IMR-90 (cell line): ENCODE measurements at regions not wholly inside any gene's neighbourhood (a gene's known extent, or its start where the extent isn't known, plus 50 kb on each side); places are given as distances from the start of the nearest gene placed in this dataset.

Experiments used
- ATAC-seq: fragments of 200-7000 bp; cut with Tn5 transposase; 2 replicates; pipeline ENCODE4 v1.9.1; 2020; ENCODE audit warnings: low read depth, mild to moderate bottlenecking, moderate library complexity
- BruUV-seq: library from RNA; stranded (reverse); fragments of 400-500 nt; replicated peaks from 2 replicates; lab custom pipeline; 2021; lab: Mats Ljungman, UMichigan
- CTCF ChIA-PET: fragments of 300-600 bp; formaldehyde crosslinking; extraction: SDS; loops from one replicate; lab custom pipeline; 2021; ENCODE audit warnings: antibody characterized with exemption; lab: Yijun Ruan, JAX
- POLR2A ChIA-PET: fragments of 300-600 bp; sonication (Branson Sonifier 250); formaldehyde crosslinking; loops from one replicate; lab custom pipeline; 2022; ENCODE audit warnings: antibody characterized with exemption; ENCODE audit not compliant: unreplicated experiment; lab: Charles Lee
- DNase-seq: peaks from one replicate; pipeline ENCODE4 v3.0.0; 2013
- H2AFZ ChIP-seq: replicated peaks from 2 replicates; pipeline ENCODE3; 2013; ENCODE audit warnings: low read length, mild to moderate bottlenecking; ENCODE audit not compliant: poor library complexity
- H2AK5ac ChIP-seq: 2 replicates; pipeline ENCODE4 v1.6.1; 2013; ENCODE audit warnings: low read depth, low read length, inconsistent platforms
- H2AK9ac ChIP-seq: replicated peaks from 2 replicates; pipeline ENCODE3; 2013; ENCODE audit warnings: mild to moderate bottlenecking, low read depth, low read length, moderate library complexity; ENCODE audit not compliant: poor library complexity
- H2BK120ac ChIP-seq: 2 replicates; pipeline ENCODE4 v1.6.1; 2013; ENCODE audit warnings: low read depth, low read length, inconsistent platforms
- H2BK15ac ChIP-seq: 3 replicates; pipeline ENCODE4 v1.6.1; 2013; ENCODE audit warnings: low read depth, low read length, inconsistent platforms
- H2BK20ac ChIP-seq: 2 replicates; pipeline ENCODE4 v1.6.1; 2013; ENCODE audit warnings: low read depth, mild to moderate bottlenecking, inconsistent platforms, low read length, moderate library complexity
- H2BK5ac ChIP-seq: 2 replicates; pipeline ENCODE4 v1.6.1; 2013; ENCODE audit warnings: mild to moderate bottlenecking, low read depth, low read length, inconsistent platforms; ENCODE audit not compliant: poor library complexity, severe bottlenecking
- H3K14ac ChIP-seq: replicated peaks from 2 replicates; pipeline ENCODE4 v1.6.1; 2013; ENCODE audit warnings: low read depth, low read length, inconsistent platforms
- H3K18ac ChIP-seq: 2 replicates; pipeline ENCODE4 v1.6.1; 2013; ENCODE audit warnings: low read depth, low read length, control low read depth
- H3K23ac ChIP-seq: 2 replicates; pipeline ENCODE4 v1.6.1; 2013; ENCODE audit warnings: low read depth, low read length, inconsistent platforms
- H3K27ac ChIP-seq: 2 replicates; pipeline ENCODE4 v1.5.1; 2013; ENCODE audit warnings: mild to moderate bottlenecking, control low read depth, low read length; ENCODE audit not compliant: insufficient read depth
- H3K27me3 ChIP-seq: 2 replicates; pipeline ENCODE4 v1.6.1; 2013; ENCODE audit warnings: low read length; ENCODE audit not compliant: control insufficient read depth, insufficient read depth
- H3K36me3 ChIP-seq: 2 replicates; pipeline ENCODE4 v1.6.1; 2013; ENCODE audit warnings: low read length, mixed read lengths; ENCODE audit not compliant: control insufficient read depth, insufficient read depth
- H3K4ac ChIP-seq: 2 replicates; pipeline ENCODE4 v1.6.1; 2013; ENCODE audit warnings: low read depth, low read length, inconsistent platforms
- H3K4me1 ChIP-seq: 2 replicates; pipeline ENCODE4 v1.6.1; 2013; ENCODE audit warnings: low read length, mixed read lengths; ENCODE audit not compliant: control insufficient read depth, insufficient read depth
- H3K4me2 ChIP-seq: 2 replicates; pipeline ENCODE4 v1.6.1; 2013; ENCODE audit warnings: low read depth, mild to moderate bottlenecking, control low read depth, low read length, moderate library complexity
- H3K4me3 ChIP-seq: 2 replicates; pipeline ENCODE4 v1.5.1; 2013; ENCODE audit warnings: low read depth, mild to moderate bottlenecking, control low read depth, low read length, moderate library complexity; ENCODE audit not compliant: insufficient read depth
- H3K56ac ChIP-seq: 2 replicates; pipeline ENCODE4 v1.6.1; 2013; ENCODE audit warnings: low read length, inconsistent platforms; ENCODE audit not compliant: insufficient read depth; ENCODE audit errors: extremely low read depth
- H3K79me1 ChIP-seq, 2 experiments: 2 replicates each; pipeline ENCODE4 v1.6.1; 2013; ENCODE audit warnings: low read length in 2 of 2, inconsistent platforms in 1 of 2, low read depth in 1 of 2
- H3K9ac ChIP-seq: 2 replicates; pipeline ENCODE4 v1.6.1; 2013; ENCODE audit warnings: low read depth, low read length, control low read depth
- H3K9me1 ChIP-seq: 2 replicates; pipeline ENCODE4 v1.6.1; 2013; ENCODE audit warnings: low read length, inconsistent platforms; ENCODE audit not compliant: insufficient read depth
- H3K9me3 ChIP-seq: 2 replicates; pipeline ENCODE4 v1.6.1; 2013; ENCODE audit warnings: low read length; ENCODE audit not compliant: control insufficient read depth, insufficient read depth
- H4K20me1 ChIP-seq: 2 replicates; pipeline ENCODE4 v1.6.1; 2013; ENCODE audit warnings: low read length, inconsistent platforms; ENCODE audit not compliant: insufficient read depth
- H4K5ac ChIP-seq: 2 replicates; pipeline ENCODE4 v1.6.1; 2013; ENCODE audit warnings: mild to moderate bottlenecking, low read depth, low read length, control low read depth
- H4K8ac ChIP-seq, 2 experiments: 2 replicates each; pipeline ENCODE4 v1.6.1; 2013; ENCODE audit warnings: low read depth in 2 of 2, low read length in 2 of 2, control low read depth in 1 of 2, inconsistent platforms in 1 of 2
- H4K91ac ChIP-seq: 2 replicates; pipeline ENCODE4 v1.6.1; 2013; ENCODE audit warnings: low read depth, low read length, inconsistent platforms; ENCODE audit not compliant: insufficient read depth
- BHLHE40 ChIP-seq: fragments of 150-350 bp; IDR thresholded peaks from 2 replicates; pipeline ENCODE4 v1.6.1; 2016; ENCODE audit warnings: mild to moderate bottlenecking, low read depth, low read length
- CEBPB ChIP-seq: IDR thresholded peaks from 2 replicates; pipeline ENCODE4 v1.6.1; 2012; ENCODE audit warnings: low read depth, low read length, improper control_type of control experiment
- CHD1 ChIP-seq: IDR thresholded peaks from 2 replicates; pipeline ENCODE4 v1.6.1; 2012; ENCODE audit warnings: low read depth, low read length, improper control_type of control experiment
- CTCF ChIP-seq: conservative IDR thresholded peaks from 2 replicates; pipeline ENCODE4 v1.5.1; 2012; ENCODE audit warnings: mild to moderate bottlenecking, low read depth, low read length, improper control_type of control experiment
- ELK1 ChIP-seq: fragments of 150-350 bp; IDR thresholded peaks from 2 replicates; pipeline ENCODE4 v1.6.1; 2016; ENCODE audit warnings: low read depth, mild to moderate bottlenecking, low read length, moderate library complexity, borderline replicate concordance
- FOS ChIP-seq: fragments of 150-350 bp; IDR thresholded peaks from 2 replicates; pipeline ENCODE4 v1.6.1; 2016; ENCODE audit warnings: low read depth, low read length
- MAFK ChIP-seq: IDR thresholded peaks from 2 replicates; pipeline ENCODE4 v1.6.1; 2012; ENCODE audit warnings: low read depth, low read length, improper control_type of control experiment
- MAZ ChIP-seq: IDR thresholded peaks from 2 replicates; pipeline ENCODE4 v1.6.1; 2012; ENCODE audit warnings: low read depth, mild to moderate bottlenecking, low read length, improper control_type of control experiment, moderate library complexity, borderline replicate concordance
- MXI1 ChIP-seq: IDR thresholded peaks from 2 replicates; pipeline ENCODE4 v1.6.1; 2012; ENCODE audit warnings: low read depth, mild to moderate bottlenecking, low read length, moderate library complexity, borderline replicate concordance
- NFE2L2 ChIP-seq: fragments of 150-350 bp; IDR thresholded peaks from 2 replicates; pipeline ENCODE4 v1.6.1; 2016; ENCODE audit warnings: low read depth, mild to moderate bottlenecking, low read length
- POLR2A ChIP-seq: IDR thresholded peaks from 2 replicates; pipeline ENCODE4 v1.6.1; 2012; ENCODE audit warnings: mild to moderate bottlenecking, low read depth, low read length
- RAD21 ChIP-seq: IDR thresholded peaks from 2 replicates; pipeline ENCODE4 v1.6.1; 2012; ENCODE audit warnings: low read length, improper control_type of control experiment
- RCOR1 ChIP-seq: IDR thresholded peaks from 2 replicates; pipeline ENCODE4 v1.6.1; 2012; ENCODE audit warnings: mild to moderate bottlenecking, low read length, improper control_type of control experiment; ENCODE audit not compliant: insufficient replicate concordance
- RFX5 ChIP-seq: IDR thresholded peaks from 2 replicates; pipeline ENCODE4 v1.8.0; 2012; ENCODE audit warnings: low read depth, mild to moderate bottlenecking, low read length, moderate library complexity
- SMC3 ChIP-seq: fragments of 150-350 bp; IDR thresholded peaks from 2 replicates; pipeline ENCODE4 v1.6.1; 2016; ENCODE audit warnings: low read depth, mild to moderate bottlenecking, antibody characterized with exemption, low read length, moderate library complexity
- USF2 ChIP-seq: fragments of 150-350 bp; IDR thresholded peaks from 2 replicates; pipeline ENCODE4 v1.6.1; 2017; ENCODE audit warnings: mild to moderate bottlenecking, antibody characterized with exemption, low read length, low read depth
- WGBS, 2 experiments: methylation state at CpG; one replicate each; pipeline versions ENCODE4 v1.1.5 to v1.1.7; 2013; ENCODE audit warnings: missing lambda C conversion rate in 2 of 2; ENCODE audit not compliant: insufficient read length in 1 of 2; ENCODE audit errors: extremely low coverage in 2 of 2; 5-methylcytosine and 5-hydroxymethylcytosine counted together
- dilution Hi-C: fragments of 300-500 bp; cut with HindIII; formaldehyde crosslinking; loops from one replicate; pipeline ENCODE4 v1.14.3; 2018; ENCODE audit warnings: low sequenced_read_pairs; ENCODE audit not compliant: unreplicated experiment
- in situ Hi-C: fragments of 300-500 bp; cut with MboI; formaldehyde crosslinking; loops from 3 replicates; pipeline ENCODE4 v1.14.3; 2019; ENCODE audit warnings: low sequenced_read_pairs, inconsistent platforms, mixed read lengths
- intact Hi-C: fragments of 100-400 bp; cut with micrococcal nuclease; formaldehyde crosslinking; loops from 2 replicates; pipeline ENCODE4 v1.10.0; 2022

- no peak for ATAC-seq
- DNase-seq = no peak
- H2AK9ac ChIP-seq = no peak overlapping the region
- no peak overlapping the region for H3K4me3 ChIP-seq
- H3K23ac ChIP-seq = no peak overlapping the region
- H3K4ac ChIP-seq = no peak overlapping the region
- H3K9ac ChIP-seq = no peak overlapping the region
- in situ Hi-C loops (no loop called here), intact Hi-C loops (no loop called here), dilution Hi-C loops (no loop called here)
- H4K8ac ChIP-seq = no peak overlapping the region
- no TSS peak for BruUV-seq
- H2AK5ac ChIP-seq = no peak overlapping the region
- ChIA-PET POLR2A (no interaction called here), CTCF (no interaction called here)
- no peak overlapping the region for H2BK5ac ChIP-seq
- H4K20me1 ChIP-seq = no peaks in the 10 kb centered on the region
- H3K27me3 ChIP-seq = no peaks in the 10 kb centered on the region
- TF ChIP-seq SMC3 = no peak
- TF ChIP-seq FOS = no peak
- no peak for TF ChIP-seq RCOR1
- no peak for TF ChIP-seq POLR2A
- TF ChIP-seq ELK1 = no peak
- no peak for TF ChIP-seq CEBPB
- no peak for TF ChIP-seq MAZ
- TF ChIP-seq CHD1 = no peak
- no peak for TF ChIP-seq USF2
- no peak for TF ChIP-seq MAFK
- no peak for TF ChIP-seq MXI1
- TF ChIP-seq BHLHE40 = no peak
- no peak for TF ChIP-seq RAD21
- no peak for TF ChIP-seq RFX5
- TF ChIP-seq CTCF = no peak
- TF ChIP-seq NFE2L2 = no peak
- no peak overlapping the region for H2BK120ac ChIP-seq
- no peak overlapping the region for H2BK15ac ChIP-seq
- no peak overlapping the region for H3K14ac ChIP-seq
- no peak overlapping the region for H4K91ac ChIP-seq
- no peak overlapping the region for H3K56ac ChIP-seq
- H3K4me2 ChIP-seq = no peak overlapping the region
- H4K5ac ChIP-seq = no peak overlapping the region
- H3K9me1 ChIP-seq = no peaks in the 10 kb centered on the region
- H3K79me1 ChIP-seq = no peaks in the 10 kb centered on the region
- H3K36me3 ChIP-seq = no peaks in the 10 kb centered on the region
- H2AFZ ChIP-seq = no peak overlapping the region
- H3K18ac ChIP-seq = no peak overlapping the region
- no peaks in the 10 kb centered on the region for H3K4me1 ChIP-seq
- no peak overlapping the region for H3K27ac ChIP-seq
- no CpG with 5 or more reads among the region's 3 CpGs for WGBS, 2 experiments
- no peaks in the 10 kb centered on the region for H3K9me3 ChIP-seq
- no peak overlapping the region for H2BK20ac ChIP-seq
Measured at GRCh38 chr2:76544901-76545300, 834.2 kb upstream of the GCFC2 start.
